GM12873 (cell line): ENCODE measurements at regions not wholly inside any gene's neighbourhood (a gene's known extent, or its start where the extent isn't known, plus 50 kb on each side); places are given as distances from the start of the nearest gene placed in this dataset.

Source experiments
- CTCF ChIP-seq: IDR thresholded peaks from 2 replicates; pipeline ENCODE4 v1.5.1; 2012; ENCODE audit warnings: low read depth, mild to moderate bottlenecking, moderate library complexity, low read length, control low read depth; ENCODE audit not compliant: insufficient read depth; ENCODE audit errors: missing control alignments

- no peak for TF ChIP-seq CTCF
These were observed 77.8 kb downstream of the NCR2 start for GRCh38 chr6:41413250-41413649.

GRCh38 chr6:41416501-41416837 lies 81.1 kb downstream of the NCR2 start:
- no peak for TF ChIP-seq CTCF

GRCh38 chr6:41418741-41419140 lies 83.3 kb downstream of the NCR2 start:
- no peak for TF ChIP-seq CTCF

- TF ChIP-seq CTCF, result no peak
These were observed 84.0 kb downstream of the NCR2 start for GRCh38 chr6:41419385-41419784.

GRCh38 chr6:41420186-41420585 lies 84.8 kb downstream of the NCR2 start:
- no peak for TF ChIP-seq CTCF

- TF ChIP-seq CTCF, result no peak
These were observed 86.8 kb downstream of the NCR2 start for GRCh38 chr6:41422161-41422560.

GRCh38 chr6:41423002-41423401 lies 87.6 kb downstream of the NCR2 start:
- no peak for TF ChIP-seq CTCF
